ENCODE measurements at regions not wholly inside any gene's neighbourhood (a gene's known extent, or its start where the extent isn't known, plus 50 kb on each side); places are given as distances from the start of the nearest gene placed in this dataset.

DNA sequence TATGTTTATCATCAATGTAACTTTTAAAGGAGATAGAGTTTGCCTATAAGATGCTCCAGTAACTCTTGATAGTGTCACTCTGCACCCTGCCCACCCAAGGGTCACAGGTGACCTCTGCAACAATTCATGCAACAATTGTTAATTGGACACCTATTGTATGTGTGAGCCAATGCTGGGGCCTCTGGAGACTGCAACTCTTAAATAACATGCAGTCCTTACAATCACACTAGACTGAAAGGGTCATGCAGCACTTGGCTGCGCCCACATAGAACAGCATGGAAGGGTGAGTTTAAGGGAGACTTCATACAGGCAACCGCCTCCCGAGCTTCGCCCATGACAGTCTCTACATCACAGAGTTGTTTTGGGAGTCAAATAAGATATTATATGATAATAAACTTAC, 137.1 kb upstream of the TWIST2 start:
- TF ChIP-seq RAD21 (IDR thresholded peaks at IDR 0.05; ENCODE audit: low read depth) (no peak), NFIC (IDR thresholded peaks at IDR 0.05) (no peak), CREB1 (IDR thresholded peaks at IDR 0.05; ENCODE audit: low read depth) (no peak), YY1 (IDR thresholded peaks at IDR 0.05; ENCODE audit: low read depth) (no peak)
- TF ChIP-seq, protein P1, sequence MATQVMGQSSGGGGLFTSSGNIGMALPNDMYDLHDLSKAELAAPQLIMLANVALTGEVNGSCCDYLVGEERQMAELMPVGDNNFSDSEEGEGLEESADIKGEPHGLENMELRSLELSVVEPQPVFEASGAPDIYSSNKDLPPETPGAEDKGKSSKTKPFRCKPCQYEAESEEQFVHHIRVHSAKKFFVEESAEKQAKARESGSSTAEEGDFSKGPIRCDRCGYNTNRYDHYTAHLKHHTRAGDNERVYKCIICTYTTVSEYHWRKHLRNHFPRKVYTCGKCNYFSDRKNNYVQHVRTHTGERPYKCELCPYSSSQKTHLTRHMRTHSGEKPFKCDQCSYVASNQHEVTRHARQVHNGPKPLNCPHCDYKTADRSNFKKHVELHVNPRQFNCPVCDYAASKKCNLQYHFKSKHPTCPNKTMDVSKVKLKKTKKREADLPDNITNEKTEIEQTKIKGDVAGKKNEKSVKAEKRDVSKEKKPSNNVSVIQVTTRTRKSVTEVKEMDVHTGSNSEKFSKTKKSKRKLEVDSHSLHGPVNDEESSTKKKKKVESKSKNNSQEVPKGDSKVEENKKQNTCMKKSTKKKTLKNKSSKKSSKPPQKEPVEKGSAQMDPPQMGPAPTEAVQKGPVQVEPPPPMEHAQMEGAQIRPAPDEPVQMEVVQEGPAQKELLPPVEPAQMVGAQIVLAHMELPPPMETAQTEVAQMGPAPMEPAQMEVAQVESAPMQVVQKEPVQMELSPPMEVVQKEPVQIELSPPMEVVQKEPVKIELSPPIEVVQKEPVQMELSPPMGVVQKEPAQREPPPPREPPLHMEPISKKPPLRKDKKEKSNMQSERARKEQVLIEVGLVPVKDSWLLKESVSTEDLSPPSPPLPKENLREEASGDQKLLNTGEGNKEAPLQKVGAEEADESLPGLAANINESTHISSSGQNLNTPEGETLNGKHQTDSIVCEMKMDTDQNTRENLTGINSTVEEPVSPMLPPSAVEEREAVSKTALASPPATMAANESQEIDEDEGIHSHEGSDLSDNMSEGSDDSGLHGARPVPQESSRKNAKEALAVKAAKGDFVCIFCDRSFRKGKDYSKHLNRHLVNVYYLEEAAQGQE (IDR thresholded peaks at IDR 0.05; ENCODE audit: low read depth), result no peak

All from Ishikawa (cell line).